ENCODE measurements at regions not wholly inside any gene's neighbourhood (a gene's known extent, or its start where the extent isn't known, plus 50 kb on each side); places are given as distances from the start of the nearest gene placed in this dataset.

- FAIRE-seq (no peak), DNase-seq (ENCODE audit: insufficient read length, low spot score) (no peak)
- TF ChIP-seq POLR2A (IDR thresholded peaks at IDR 0.05; ENCODE audit: low read depth, low read length): no peak
Observed at GRCh38 chr3:88930611-88931010, 176.8 kb upstream of the EPHA3 start.

- no peak for FAIRE-seq
- DNase-seq (ENCODE audit: insufficient read length, low spot score): no peak
- TF ChIP-seq POLR2A (IDR thresholded peaks at IDR 0.05; ENCODE audit: low read depth, low read length): no peak
Observed at GRCh38 chr3:88936831-88937230, 170.6 kb upstream of the EPHA3 start.

GRCh38 chr3:88940296-88940695, 167.1 kb upstream of the EPHA3 start:
- FAIRE-seq (no peak), DNase-seq (ENCODE audit: insufficient read length, low spot score) (no peak)
- no peak for TF ChIP-seq POLR2A (IDR thresholded peaks at IDR 0.05; ENCODE audit: low read depth, low read length)

- no peak for TF ChIP-seq POLR2A (IDR thresholded peaks at IDR 0.05; ENCODE audit: low read depth, low read length)
- no peak for FAIRE-seq
Observed at GRCh38 chr3:88947013-88947412, 160.4 kb upstream of the EPHA3 start.

GRCh38 chr3:88954853-88955252, 152.6 kb upstream of the EPHA3 start:
- FAIRE-seq (no peak), DNase-seq (ENCODE audit: insufficient read length, low spot score) (no peak)
- TF ChIP-seq POLR2A (IDR thresholded peaks at IDR 0.05; ENCODE audit: low read depth, low read length): no peak

More at GRCh38 chr3:88947013-88947412, 160.4 kb upstream of the EPHA3 start:
- DNase-seq (ENCODE audit: insufficient read length, low spot score): no peak

- DNase-seq (ENCODE audit: insufficient read length, low spot score) (no peak), FAIRE-seq (no peak)
- no peak for TF ChIP-seq POLR2A (IDR thresholded peaks at IDR 0.05; ENCODE audit: low read depth, low read length)
Observed at GRCh38 chr3:88955274-88955673, 152.1 kb upstream of the EPHA3 start.

- TF ChIP-seq POLR2A (IDR thresholded peaks at IDR 0.05; ENCODE audit: low read depth, low read length): no peak
- DNase-seq (ENCODE audit: insufficient read length, low spot score): peak; percentile 3
- peak; percentile 50 for FAIRE-seq
Observed at GRCh38 chr3:88957711-88958439, 149.5 kb upstream of the EPHA3 start.

- TF ChIP-seq POLR2A (IDR thresholded peaks at IDR 0.05; ENCODE audit: low read depth, low read length): no peak
- FAIRE-seq: no peak
Observed at GRCh38 chr3:88960019-88960418, 147.4 kb upstream of the EPHA3 start.

GRCh38 chr3:88963003-88963402, 144.4 kb upstream of the EPHA3 start:
- DNase-seq (ENCODE audit: insufficient read length, low spot score) (no peak), FAIRE-seq (no peak)
- no peak for TF ChIP-seq POLR2A (IDR thresholded peaks at IDR 0.05; ENCODE audit: low read depth, low read length)

More at GRCh38 chr3:88960019-88960418, 147.4 kb upstream of the EPHA3 start:
- no peak for DNase-seq (ENCODE audit: insufficient read length, low spot score)

- FAIRE-seq (no peak), DNase-seq (ENCODE audit: insufficient read length, low spot score) (no peak)
- TF ChIP-seq POLR2A (IDR thresholded peaks at IDR 0.05; ENCODE audit: low read depth, low read length): no peak
Observed at GRCh38 chr3:88979760-88980159, 127.7 kb upstream of the EPHA3 start.

GRCh38 chr3:88983458-88983857, 124.0 kb upstream of the EPHA3 start:
- no peak for TF ChIP-seq POLR2A (IDR thresholded peaks at IDR 0.05; ENCODE audit: low read depth, low read length)
- no peak for DNase-seq (ENCODE audit: insufficient read length, low spot score)
- no peak for FAIRE-seq

GRCh38 chr3:88984256-88984655, 123.2 kb upstream of the EPHA3 start:
- no peak for TF ChIP-seq POLR2A (IDR thresholded peaks at IDR 0.05; ENCODE audit: low read depth, low read length)
- FAIRE-seq (no peak), DNase-seq (ENCODE audit: insufficient read length, low spot score) (no peak)

GRCh38 chr3:88984832-88985231, 122.6 kb upstream of the EPHA3 start:
- no peak for FAIRE-seq
- DNase-seq (ENCODE audit: insufficient read length, low spot score): no peak
- no peak for TF ChIP-seq POLR2A (IDR thresholded peaks at IDR 0.05; ENCODE audit: low read depth, low read length)

- no peak for DNase-seq (ENCODE audit: insufficient read length, low spot score)
- TF ChIP-seq POLR2A (IDR thresholded peaks at IDR 0.05; ENCODE audit: low read depth, low read length): no peak
- no peak for FAIRE-seq
Observed at GRCh38 chr3:88985491-88985890, 121.9 kb upstream of the EPHA3 start.

GRCh38 chr3:88986834-88987233, 120.6 kb upstream of the EPHA3 start:
- DNase-seq (ENCODE audit: insufficient read length, low spot score) (no peak), FAIRE-seq (no peak)
- no peak for TF ChIP-seq POLR2A (IDR thresholded peaks at IDR 0.05; ENCODE audit: low read depth, low read length)
